NCI-H2029 treated with DMSO at 0.1 percent for 48 hours (cell line): ENCODE measurements at regions not wholly inside any gene's neighbourhood (a gene's known extent, or its start where the extent isn't known, plus 50 kb on each side); places are given as distances from the start of the nearest gene placed in this dataset.

Experiments used
- DNase-seq: peaks from one replicate; lab custom pipeline; 2025; lab: John Stamatoyannopoulos, UW

DNA sequence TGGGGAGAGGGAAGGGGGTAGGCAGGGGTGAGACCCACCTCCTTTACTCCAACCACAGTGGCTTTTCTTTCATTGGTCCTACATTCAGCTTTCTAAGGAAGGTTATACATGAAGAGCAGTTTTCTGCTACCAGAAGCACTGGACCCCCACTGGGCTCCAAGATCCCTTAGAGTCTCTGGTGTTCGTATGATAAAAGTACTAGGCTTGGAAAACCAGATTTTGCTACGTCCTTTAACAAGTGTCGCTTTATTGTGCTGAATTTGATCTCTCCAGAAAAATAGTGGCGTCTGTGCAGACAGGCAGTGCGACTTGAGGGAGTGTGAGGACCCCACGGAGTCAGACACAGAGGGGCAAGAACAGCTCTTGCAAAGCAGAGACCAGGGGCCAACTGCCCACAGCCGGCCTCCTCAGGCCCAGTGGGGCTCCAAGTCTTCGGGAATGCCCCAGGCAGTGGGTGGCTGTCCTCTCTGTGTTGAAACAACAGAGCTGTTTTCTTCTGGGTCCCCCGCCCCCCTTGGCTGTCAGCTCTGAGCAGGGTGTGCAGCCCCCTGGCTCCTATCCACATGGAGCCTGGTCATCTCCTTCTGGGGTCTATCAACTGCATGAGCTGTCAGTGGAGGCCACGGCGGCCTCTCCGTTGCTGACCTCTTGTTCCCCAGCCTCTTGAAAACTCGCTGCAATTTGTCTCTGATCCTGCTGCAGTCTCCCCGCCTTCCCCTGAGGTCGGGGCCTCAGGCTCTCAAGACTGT lies 333.2 kb downstream of the RPS24 start:
- DNase-seq = no peak

DNA sequence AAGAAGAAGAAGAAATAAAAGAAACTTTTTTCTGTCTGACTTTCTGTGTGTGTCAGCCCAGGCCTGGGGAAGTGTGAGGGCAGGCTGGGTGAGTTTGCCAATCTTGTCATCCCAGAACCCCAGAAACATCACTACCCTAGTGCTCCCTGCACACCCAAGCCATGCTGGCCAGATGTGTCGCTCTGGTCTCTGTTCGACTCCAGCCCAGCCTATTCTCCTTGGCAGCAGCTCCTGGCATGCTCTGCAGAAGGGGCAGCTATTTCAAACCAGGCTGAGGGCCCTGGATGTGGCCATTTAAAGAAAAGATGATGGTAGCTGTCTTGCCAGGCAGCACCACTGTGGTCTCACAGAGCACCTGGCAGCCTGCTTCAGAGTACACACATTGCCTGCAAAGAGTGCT lies 334.1 kb downstream of the RPS24 start:
- no peak for DNase-seq

DNA sequence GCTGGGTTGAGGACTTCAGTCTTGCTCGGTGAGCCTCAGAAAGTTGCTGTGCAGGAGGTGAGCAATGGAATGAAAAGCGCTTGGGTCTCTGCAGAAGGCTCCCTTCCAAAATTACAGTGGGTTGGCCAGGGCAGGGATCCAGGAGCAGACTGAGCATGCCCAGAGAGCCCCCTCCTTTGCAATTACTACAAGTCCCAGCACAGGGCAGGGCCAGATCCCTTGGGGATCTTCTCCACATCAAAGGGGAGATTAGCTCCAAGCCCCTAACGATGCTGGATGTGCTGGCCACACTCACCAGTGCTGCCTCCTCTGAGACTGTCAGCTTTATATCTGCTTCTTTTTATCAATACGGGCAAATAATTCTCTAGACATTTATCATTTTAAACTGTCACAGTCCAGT lies 337.5 kb downstream of the RPS24 start:
- DNase-seq = no peak

DNA sequence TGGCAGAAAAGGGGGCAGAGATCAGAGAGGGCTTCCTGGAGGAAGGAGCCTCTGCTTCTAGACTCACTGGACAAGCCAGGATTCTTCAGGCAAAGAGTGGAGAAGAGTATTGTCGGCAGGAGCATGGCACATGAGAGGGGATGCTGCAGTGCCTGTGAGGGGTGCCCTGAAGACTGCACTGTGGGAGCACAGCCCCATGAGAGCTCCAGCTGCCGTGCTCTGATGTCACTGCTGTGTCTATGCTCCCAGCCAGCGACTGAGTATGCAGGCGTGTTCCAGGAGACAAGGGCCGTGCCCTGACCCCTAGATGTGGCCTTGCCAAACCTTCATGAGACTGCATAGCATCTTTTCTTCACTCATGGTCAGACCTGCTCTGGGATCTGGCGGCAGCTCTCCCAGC lies 339.1 kb downstream of the RPS24 start:
- DNase-seq = no peak

DNA sequence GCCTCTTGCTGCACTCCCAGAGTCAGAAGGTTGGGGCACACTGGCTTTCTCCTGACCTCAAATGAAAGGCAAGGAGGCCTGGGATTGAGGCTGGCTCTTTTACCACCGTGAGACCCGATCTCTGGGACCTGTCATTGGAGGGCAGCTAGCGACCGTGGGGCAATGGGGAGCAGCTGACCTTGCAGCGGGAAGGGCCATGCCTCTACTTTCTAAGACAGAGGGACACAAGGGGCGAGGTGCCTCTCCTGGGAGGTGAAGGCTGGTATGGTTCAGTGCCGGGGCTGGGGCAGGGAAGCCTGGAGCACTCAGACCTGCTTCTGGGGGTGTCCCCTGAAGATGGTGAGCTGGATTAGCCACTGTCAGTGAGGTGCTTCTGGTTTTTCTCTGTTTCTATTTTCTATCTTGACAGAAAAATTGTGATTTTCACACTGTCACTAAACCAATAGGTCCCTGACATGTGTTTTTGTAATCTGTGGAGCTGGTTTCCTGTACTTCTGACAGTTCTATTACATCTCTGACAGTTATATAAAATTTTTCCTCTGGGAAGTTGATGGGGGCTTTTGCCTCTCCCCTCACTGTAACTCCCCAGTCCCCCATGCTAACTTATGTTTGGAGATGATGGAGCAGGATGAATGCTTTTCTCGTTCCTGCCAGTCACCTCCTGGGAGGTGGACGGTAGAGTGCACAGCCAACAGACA lies 340.8 kb downstream of the RPS24 start:
- DNase-seq = no peak

DNA sequence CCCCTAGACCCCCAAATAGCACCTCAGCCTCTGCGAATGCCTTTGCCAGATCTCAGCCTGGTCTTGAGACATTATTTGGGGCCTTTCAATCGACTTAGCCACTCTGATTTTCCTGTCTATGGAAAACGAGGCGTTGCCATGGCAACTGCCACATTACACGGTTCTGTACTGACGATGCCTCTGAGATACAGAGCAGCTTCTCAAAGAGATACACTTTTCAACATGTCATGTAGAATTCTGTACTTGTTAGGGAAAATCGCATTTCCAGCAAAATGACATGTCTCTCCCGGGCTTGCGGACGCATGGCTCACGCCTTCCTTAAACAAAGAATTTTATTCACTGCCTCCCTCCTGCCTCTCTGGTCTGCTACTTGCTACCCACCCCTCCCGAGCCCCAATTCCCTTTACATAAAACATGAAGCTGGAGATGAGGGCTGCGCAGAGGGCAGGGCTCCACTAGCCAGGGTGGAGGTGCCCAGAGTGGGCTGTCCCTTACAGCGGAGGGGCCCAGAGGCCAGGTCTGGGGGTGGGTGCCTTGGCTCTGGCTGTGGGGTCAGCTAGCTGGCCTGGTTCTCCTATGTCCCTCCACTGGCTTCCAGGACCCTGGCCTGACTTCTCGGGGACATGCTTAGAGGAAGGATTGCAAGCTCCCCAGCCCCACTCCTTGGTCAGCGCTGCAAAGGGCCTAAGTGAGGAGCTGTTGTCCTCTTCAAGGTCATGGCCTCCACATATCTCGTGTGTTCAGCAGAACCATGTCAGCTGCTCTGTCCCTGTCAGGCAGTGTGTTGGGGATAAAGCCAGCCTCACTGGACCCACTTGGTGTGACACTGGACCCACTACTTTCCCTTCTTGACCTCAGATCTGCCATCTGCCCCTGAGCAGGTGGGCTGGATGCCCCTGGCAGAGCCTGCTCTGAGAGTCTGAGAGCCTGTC lies 342.5 kb downstream of the RPS24 start:
- no peak for DNase-seq

DNA sequence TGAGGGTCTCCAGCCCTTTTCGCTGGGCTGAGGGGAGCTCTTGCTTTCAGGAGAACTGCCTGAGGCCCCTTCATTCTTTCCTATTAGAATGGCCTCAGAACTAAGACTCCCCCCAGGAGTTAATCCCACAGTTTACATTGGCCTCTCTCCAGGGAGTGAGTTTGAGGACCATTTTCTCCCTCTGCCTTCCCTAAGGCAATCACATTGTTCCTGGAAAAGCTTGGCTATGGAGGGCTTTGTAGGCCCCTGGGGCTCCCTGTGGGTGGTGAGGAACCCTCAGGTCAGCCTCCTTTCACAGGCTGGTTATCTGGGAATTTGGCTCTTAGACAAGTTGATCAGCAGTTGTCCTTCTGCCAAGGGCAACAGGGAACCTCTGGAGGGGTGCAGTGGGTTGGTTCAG lies 343.7 kb downstream of the RPS24 start:
- DNase-seq = no peak

DNA sequence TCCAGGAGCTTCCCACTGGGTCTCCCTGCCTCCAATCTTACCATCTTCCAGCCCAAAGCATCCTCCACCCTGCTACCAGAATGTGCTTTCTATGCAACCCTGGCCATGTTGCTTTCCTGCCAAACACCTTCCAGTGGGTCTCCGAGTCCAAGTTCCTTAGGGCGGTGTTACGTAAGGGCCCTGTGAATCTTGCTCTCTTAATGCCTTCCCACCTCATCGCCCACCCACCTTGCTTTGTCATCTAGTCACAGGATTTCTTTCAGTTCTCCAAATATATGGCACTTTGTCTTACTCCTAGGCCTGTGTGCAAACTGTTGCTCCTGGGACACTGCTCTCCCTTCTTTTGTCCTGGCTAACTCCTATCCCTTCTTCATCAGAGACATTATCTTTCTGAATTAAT lies 344.5 kb downstream of the RPS24 start:
- DNase-seq = no peak

DNA sequence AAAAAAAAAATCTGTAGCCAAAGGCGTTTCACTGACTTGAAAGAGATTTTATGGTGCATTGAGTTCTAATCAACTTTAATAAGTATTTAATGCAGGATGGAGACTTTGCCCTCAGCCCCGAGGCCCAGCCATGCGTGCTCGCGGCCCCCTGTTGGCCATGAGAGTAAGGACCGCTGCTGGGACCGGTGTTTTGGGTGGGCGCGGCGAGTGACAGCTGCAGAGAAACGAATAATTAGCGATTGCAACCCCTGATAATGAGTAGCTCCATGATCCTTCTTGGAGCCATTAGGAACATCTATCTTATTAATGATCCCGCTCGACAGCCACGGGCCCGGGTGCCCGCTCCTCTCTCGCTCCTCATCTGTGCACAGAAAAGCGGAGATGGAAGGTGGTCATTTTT lies 347.4 kb downstream of the RPS24 start:
- DNase-seq = no peak

DNA sequence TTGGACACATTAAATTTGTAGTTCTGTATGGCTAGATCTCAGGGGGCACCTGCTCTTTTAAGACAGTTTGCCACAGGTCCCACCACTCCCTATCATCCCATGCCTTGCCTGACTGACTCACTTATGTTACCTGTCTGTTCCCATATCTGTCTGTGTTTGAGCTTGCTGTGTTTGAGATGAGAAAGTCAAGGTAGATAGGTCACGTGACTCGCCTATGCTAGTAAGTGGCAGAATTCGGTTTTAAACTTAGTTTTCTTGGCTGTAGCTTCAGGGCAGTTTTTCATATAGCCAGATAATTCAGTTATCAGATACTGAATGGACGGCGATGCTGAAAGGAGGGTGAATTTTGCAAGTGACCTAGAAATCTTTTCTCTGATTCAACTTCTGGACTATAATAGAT lies 348.4 kb downstream of the RPS24 start:
- no peak for DNase-seq

DNA sequence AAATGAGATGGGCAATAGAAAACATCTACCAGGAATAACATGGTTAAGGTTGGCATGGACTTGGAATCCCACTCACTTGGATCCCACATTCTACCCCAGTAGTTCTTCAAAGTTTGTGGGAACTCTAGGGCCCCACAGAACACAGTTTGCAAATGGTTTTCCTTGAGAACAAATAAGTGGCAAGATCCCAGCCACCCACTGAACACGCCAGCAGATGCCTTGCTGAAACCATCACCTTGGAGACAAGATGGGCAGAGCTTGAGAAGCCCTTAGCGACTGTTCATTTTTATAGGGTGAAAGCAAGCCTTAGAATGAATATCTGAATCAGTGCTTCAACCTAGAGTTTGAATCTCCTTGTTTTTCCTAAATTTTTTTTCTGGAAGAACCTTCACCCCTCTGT lies 349.1 kb downstream of the RPS24 start:
- DNase-seq = no peak

DNA sequence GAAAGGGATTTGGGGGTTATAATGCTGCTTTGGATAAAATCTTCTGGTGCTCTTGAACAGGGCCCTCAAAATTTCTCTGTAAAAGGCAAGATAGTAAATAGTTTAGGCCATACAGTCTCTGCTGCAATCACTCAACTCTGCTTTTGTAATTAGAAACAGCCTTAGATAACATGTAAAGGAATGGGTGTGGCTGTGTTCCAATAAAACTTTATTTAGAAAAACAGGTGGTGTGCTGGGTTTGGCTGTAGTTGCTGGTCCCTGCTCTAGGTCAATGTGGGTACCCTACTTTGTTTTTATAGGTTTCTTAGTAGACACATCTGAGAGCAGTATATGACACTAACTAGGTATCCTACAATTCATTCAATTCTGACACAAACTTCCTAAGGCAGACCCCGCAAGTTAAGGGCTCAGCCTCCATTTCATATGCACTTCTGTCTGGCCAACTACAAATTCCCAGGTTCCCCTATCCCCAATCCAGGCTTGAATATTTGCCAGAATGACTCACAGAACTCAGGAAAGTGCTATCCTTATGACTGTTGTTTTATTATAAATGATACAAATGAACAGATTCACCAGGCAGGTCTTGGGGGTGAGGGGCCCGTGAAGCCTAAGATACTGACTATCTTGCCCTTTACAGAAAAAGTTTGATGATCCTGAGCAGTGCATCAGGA lies 349.9 kb downstream of the RPS24 start:
- DNase-seq = no peak

DNA sequence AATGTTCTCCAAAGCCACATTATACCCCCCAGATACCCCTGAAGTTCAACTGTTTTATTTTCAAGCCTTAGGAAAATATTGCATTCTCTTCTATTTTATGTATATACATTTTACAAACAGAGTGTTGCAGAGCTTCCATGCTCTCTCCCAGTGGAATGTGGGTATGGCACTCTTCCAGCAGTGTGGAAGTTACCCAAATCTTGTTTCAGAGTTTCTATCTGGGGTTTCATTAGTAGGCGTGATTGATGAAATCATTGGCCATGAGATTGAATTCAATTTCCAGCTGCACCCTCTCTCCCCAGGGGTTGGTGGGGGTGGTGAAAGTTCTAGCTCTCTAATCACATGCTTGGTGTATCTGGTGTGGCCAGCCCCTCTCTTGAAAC lies 350.4 kb downstream of the RPS24 start:
- DNase-seq = no peak

DNA sequence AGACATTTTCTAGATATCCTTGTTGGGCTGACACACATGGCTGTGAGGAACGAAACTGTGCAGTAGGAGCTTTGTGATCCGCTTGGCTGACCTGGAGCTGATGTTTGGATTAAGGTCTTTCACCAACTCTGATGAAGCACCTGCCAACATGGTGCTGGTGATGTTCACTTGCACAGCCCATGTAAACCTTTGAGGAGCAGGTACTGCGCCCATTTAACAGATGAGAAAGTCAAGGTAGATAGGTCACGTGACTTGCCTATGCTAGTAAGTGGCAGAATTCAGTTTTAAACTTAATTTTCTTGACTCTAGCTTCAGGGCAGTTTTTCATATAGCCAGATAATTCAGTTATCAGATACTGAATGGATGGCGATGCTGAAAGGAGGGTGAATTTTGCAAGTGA lies 351.9 kb downstream of the RPS24 start:
- no peak for DNase-seq

DNA sequence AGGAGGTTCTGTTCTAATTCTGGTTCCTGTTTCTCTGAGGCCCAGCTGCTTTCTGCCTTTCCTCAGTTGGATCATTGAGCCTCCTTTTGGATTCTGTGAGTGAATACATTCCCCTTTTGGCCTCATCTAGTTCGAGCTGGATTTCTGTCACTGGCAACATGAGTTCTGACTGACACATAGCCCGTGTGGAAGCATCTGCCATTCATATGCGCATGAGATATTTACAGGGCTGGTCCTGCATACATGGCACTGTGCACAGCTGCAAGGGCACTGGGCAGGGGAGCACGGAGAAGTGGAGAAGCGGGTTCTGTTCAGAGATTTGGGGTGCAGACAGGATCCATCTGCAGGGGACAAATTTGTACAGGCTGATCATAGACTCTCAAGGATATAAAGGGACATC lies 352.8 kb downstream of the RPS24 start:
- DNase-seq = no peak

DNA sequence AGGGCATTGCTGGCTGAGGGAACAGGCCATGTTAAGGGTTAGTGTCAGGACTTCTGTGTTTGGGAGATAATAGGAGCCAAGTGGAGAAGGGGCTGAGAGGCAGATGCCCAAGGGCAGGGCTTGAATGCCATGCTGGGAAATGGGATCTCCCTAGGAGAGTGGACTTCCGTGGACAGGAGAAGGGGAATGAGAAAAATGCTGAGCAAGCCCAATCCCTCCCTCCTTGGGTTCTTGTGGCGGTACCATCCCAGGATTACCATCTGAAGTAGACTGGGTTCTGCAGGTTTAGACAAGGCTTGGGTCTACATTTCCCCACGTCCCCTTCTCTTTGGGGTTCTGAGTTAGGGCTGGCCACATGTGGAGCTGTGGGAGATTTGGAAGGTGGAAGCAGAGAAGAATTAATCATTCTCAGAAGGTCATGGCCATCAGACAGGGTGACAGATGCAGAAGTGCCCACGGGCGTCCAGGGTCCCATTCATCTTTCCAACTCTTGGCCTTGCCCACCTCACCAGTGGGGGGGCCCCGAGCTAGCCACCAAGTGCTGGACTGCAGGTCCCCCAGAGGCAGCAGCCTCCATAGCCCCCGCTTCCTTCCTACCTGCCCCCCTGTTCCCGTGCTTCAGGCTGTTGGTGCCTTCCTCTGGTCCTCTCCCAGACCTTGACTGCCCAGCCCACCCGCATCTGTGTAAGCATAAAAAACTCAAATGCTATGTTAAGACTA lies 354.8 kb downstream of the RPS24 start:
- no peak for DNase-seq

DNA sequence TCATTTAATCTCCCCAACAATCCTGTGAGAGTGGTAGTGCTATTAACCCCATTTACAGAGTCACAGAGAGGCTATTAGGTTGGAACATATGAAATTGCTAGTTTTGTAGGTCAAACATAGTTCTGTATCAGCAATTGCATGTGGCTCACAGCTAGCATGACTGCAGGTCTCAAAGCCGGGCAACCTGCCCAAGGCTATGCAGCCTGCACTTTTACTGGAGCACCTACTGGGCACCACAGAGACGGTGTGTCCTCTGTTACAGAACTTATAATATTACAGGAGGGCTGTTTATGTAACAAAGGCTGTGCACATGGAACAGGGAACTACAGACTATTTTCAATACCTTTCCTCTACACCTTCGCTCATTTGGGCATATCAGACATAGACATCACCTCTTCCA lies 355.8 kb downstream of the RPS24 start:
- DNase-seq = no peak

DNA sequence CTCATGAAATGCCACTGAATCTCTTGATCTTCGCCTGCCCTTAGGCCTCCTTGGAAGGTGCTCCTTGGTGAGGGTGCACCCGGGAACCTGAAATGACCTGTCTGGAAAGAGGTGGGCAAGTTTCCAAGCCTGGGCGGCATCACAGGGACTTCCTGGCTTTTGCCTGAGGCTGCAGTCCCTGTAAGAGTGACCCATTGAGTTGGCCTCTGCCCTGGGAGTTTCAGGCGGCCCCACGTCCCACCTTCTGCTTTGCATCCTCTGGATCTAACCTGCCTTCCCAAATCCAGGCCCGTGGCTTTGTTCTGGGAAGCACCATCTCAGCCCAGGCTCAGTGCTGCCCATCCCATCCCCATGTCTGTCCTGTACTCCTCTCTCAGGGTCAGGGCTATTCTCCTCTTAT lies 356.4 kb downstream of the RPS24 start:
- DNase-seq = no peak

DNA sequence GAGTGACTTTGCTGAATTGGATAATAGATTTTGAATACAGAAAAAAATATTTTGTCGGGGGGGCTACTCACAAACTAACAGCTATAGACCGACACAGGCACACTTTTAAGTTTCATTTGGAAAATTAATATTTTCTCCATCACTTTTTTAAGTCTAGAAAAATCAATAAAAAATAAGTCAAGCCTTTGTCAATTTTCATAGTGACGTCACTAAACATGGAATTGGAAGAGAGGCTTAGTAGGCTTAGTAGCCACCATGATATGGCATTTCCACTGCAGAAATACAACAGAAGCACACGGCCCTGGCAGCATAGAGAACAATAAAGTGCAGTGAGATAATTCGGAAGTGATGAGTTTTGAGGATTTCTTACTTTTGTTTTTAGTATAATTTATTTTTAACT lies 357.2 kb downstream of the RPS24 start:
- DNase-seq = no peak

DNA sequence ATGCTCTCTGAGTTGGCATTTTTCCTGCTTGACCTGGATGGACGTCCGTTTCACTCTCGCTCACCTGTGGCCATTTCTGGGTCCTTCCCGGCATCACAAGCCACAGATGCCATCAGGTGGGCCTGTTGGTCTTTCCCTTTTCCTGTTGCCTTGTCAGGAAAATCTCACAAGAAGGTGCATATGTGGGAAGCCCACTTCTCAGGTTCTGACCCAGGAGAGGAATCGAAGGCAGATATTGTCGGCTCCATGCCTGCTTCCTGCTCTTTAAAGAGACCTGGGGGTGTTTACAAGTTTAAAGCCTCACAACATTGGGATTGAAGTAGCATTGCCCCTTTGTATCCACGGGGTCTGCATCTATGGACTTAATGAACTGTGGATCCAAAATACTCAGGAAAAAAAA lies 357.9 kb downstream of the RPS24 start:
- DNase-seq = no peak

DNA sequence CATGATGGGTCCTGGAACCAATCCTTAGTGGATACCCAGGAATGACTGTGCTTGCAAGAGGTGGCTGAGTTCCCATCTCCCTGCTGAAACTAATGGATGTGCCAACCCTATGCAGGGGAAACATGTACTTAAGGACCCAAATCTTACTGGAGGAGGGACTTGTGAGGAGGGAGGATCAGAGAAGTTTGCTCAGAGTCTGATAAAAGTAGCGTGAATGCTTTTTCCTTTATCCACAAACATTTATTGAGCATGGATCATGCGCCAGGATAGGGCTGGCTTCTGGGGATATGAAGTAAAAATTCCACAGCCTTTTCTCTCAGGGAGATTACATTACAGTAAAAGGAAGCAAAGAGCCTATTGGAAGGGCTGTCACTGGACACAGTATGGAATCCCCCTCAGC lies 358.5 kb downstream of the RPS24 start:
- DNase-seq = no peak

DNA sequence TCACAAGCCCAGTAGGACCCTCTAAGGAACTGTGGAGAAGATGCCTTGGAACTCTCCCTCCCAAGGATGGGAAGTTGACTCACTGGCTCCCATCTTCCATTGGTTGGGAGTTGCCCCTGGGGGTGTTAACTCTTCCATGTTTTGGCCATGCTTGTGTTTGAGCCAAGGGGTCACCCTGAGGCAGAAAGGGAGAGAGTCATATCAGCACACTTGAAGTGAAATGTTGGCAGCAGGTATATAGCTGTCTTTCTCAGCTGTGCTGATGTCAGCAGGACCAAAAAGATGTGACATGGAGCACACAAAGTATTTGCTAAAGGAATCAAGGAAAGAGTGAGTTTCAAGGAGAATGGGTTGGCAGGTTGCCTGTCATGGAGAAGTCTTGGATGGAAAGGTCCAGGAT lies 359.4 kb downstream of the RPS24 start:
- no peak for DNase-seq
